A549 (cell line): ENCODE measurements at regions not wholly inside any gene's neighbourhood (a gene's known extent, or its start where the extent isn't known, plus 50 kb on each side); places are given as distances from the start of the nearest gene placed in this dataset.

Experiments
- ATAC-seq, 2 experiments: fragments of 200-7000 bp in 1 of 2; fragments of >200 bp in 1 of 2; cut with Nextera tagmentation in 1 of 2; cut with Tn5 transposase in 1 of 2; 3 replicates each; pipeline versions ENCODE4 v1.8.0 to v1.9.1; 2018 to 2020; ENCODE audit warnings: mild to moderate bottlenecking in 1 of 2, moderate library complexity in 1 of 2
- CTCF ChIA-PET: fragments of 300-600 bp; sonication (Branson Sonifier 250); formaldehyde crosslinking; extraction: SDS; loops from one replicate; lab custom pipeline; 2021; ENCODE audit warnings: antibody characterized with exemption, inconsistent platforms; lab: Yijun Ruan, JAX
- POLR2A ChIA-PET: fragments of 350-600 bp; formaldehyde crosslinking; extraction: SDS; loops from one replicate; lab custom pipeline; 2021; ENCODE audit warnings: antibody characterized with exemption, inconsistent platforms; lab: Yijun Ruan, JAX
- DNase-seq, 2 experiments: peaks; one replicate each; pipeline versions ENCODE4 v3.0.0 to v3.0.0-alpha.2; 2011 to 2016; ENCODE audit warnings: low read depth in 1 of 2, low spot score in 1 of 2
- FAIRE-seq: peaks from 2 replicates; lab custom pipeline; 2011; peaks lifted over from hg19 to GRCh38; lab: Jason Lieb, UNC
- H3K27ac ChIP-seq, 2 experiments: fragments of >200 bp; sonication (Bioruptor Twin); formaldehyde crosslinking; 3 replicates each; pipeline ENCODE4 v1.5.1; 2016 to 2017
- H3K4me1 ChIP-seq: fragments of >200 bp; sonication (Bioruptor Twin); formaldehyde crosslinking; 3 replicates; pipeline ENCODE4 v1.6.1; 2016
- H3K4me2 ChIP-seq: fragments of >200 bp; sonication (Bioruptor Twin); formaldehyde crosslinking; 3 replicates; pipeline ENCODE4 v1.6.1; 2016
- H3K4me3 ChIP-seq: fragments of >200 bp; sonication (Bioruptor Twin); formaldehyde crosslinking; 3 replicates; pipeline ENCODE4 v1.5.1; 2016
- H3K9me3 ChIP-seq: fragments of >200 bp; sonication (Bioruptor Twin); formaldehyde crosslinking; 3 replicates; pipeline ENCODE4 v1.6.1; 2016
- CEBPB ChIP-seq, 2 experiments: fragments of >200 bp in 1 of 2; sonication (Bioruptor Twin) in 1 of 2; formaldehyde crosslinking in 1 of 2; IDR thresholded peaks; 2 replicates each; pipeline ENCODE4 v1.6.1; 2012 to 2016
- CHD2 ChIP-seq: fragments of 150-350 bp; IDR thresholded peaks from 2 replicates; pipeline ENCODE4 v1.6.1; 2014; ENCODE audit warnings: low read length; ENCODE audit not compliant: partially characterized antibody
- CHD4 ChIP-seq: fragments of 200-600 bp; sonication (generic); IDR thresholded peaks from 2 replicates; pipeline ENCODE4 v1.6.1; 2016; ENCODE audit warnings: antibody characterized with exemption, mild to moderate bottlenecking, borderline replicate concordance
- CTCF ChIP-seq: fragments of >200 bp; sonication (Bioruptor Twin); formaldehyde crosslinking; IDR thresholded peaks from 3 replicates; pipeline ENCODE4 v1.5.1; 2016
- ELK1 ChIP-seq: fragments of 150-350 bp; IDR thresholded peaks from 2 replicates; pipeline ENCODE4 v1.6.1; 2014; ENCODE audit warnings: low read depth, mild to moderate bottlenecking, low read length
- ESRRA ChIP-seq: fragments of 150-350 bp; IDR thresholded peaks from 2 replicates; pipeline ENCODE4 v1.6.1; 2014; ENCODE audit warnings: mild to moderate bottlenecking, low read length, borderline replicate concordance
- GATA3 ChIP-seq: IDR thresholded peaks from 2 replicates; pipeline ENCODE4 v1.6.1; 2012; ENCODE audit warnings: borderline replicate concordance
- HEYL ChIP-seq: fragments of 250-450 bp; sonication (Bioruptor Pico); IDR thresholded peaks from 2 replicates; pipeline ENCODE4 v1.8.0; 2021; ENCODE audit warnings: mild to moderate bottlenecking, moderate library complexity
- HMGXB4 ChIP-seq: fragments of 250-450 bp; sonication (Bioruptor Pico); IDR thresholded peaks from 2 replicates; pipeline ENCODE4 v1.5.0; 2021; ENCODE audit warnings: mild to moderate bottlenecking, moderate library complexity, borderline replicate concordance
- HOXB5 ChIP-seq: fragments of 250-450 bp; sonication (Bioruptor Pico); IDR thresholded peaks from 2 replicates; pipeline ENCODE4 v1.5.0; 2020; ENCODE audit warnings: mild to moderate bottlenecking, moderate library complexity
- JUN ChIP-seq, 2 experiments: fragments of >200 bp; sonication (Bioruptor Twin); formaldehyde crosslinking; IDR thresholded peaks; 2 replicates in 1 of 2; 3 replicates in 1 of 2; pipeline ENCODE4 v1.6.1; 2016 to 2017
- MYC ChIP-seq: IDR thresholded peaks from 2 replicates; pipeline ENCODE4 v1.6.1; 2012; ENCODE audit warnings: mild to moderate bottlenecking, inconsistent platforms, low read length, improper control_type of control experiment, borderline replicate concordance
- NPAS2 ChIP-seq: fragments of 250-450 bp; sonication (Bioruptor Pico); IDR thresholded peaks from 2 replicates; pipeline ENCODE4 v1.8.0; 2022; ENCODE audit warnings: mild to moderate bottlenecking, moderate library complexity, borderline replicate concordance
- NR3C1 ChIP-seq: fragments of >200 bp; sonication (Bioruptor Twin); formaldehyde crosslinking; IDR thresholded peaks from 3 replicates; pipeline ENCODE4 v1.6.1; 2017
- PBX3 ChIP-seq: IDR thresholded peaks from 2 replicates; pipeline ENCODE4 v1.6.1; 2012
- PHF8 ChIP-seq: fragments of 200-600 bp; sonication (generic); IDR thresholded peaks from 2 replicates; pipeline ENCODE4 v1.6.1; 2016; ENCODE audit warnings: low read depth, mild to moderate bottlenecking, antibody characterized with exemption, moderate library complexity, borderline replicate concordance
- RARB ChIP-seq: fragments of 250-450 bp; sonication (Bioruptor Pico); IDR thresholded peaks from 2 replicates; pipeline ENCODE4 v1.8.0; 2021; ENCODE audit warnings: mild to moderate bottlenecking, moderate library complexity
- REST ChIP-seq: fragments of 200-600 bp; sonication (generic); IDR thresholded peaks from 2 replicates; pipeline ENCODE4 v1.6.1; 2016; ENCODE audit warnings: antibody characterized with exemption, mild to moderate bottlenecking, moderate library complexity
- SMC3 ChIP-seq: fragments of >200 bp; sonication (Bioruptor Twin); formaldehyde crosslinking; IDR thresholded peaks from 3 replicates; pipeline ENCODE4 v1.6.1; 2018; ENCODE audit warnings: inconsistent platforms
- TP53 ChIP-seq: fragments of 250-450 bp; sonication (Bioruptor Pico); IDR thresholded peaks from 2 replicates; pipeline ENCODE4 v1.5.0; 2021; ENCODE audit warnings: mild to moderate bottlenecking, moderate library complexity
- ZNF302 ChIP-seq: fragments of 250-450 bp; sonication (Bioruptor Pico); IDR thresholded peaks from 2 replicates; pipeline ENCODE4 v1.9.0; 2021; ENCODE audit warnings: inconsistent platforms, mild to moderate bottlenecking, moderate library complexity
- WGBS: methylation state at CpG from one replicate; pipeline ENCODE4 v1.1.6; 2017; ENCODE audit errors: missing lambda C conversion rate; 5-methylcytosine and 5-hydroxymethylcytosine counted together

- TF ChIP-seq REST, result no peak
- TF ChIP-seq JUN (IDR thresholded peaks at IDR 0.05), result no peak
- TF ChIP-seq HEYL (CRISPR knock-in tag), result no peak
- TF ChIP-seq, all 56 proteins: peak for 0
These were observed 667.4 kb upstream of the NRP1 start (continued) for GRCh38 chr10:34001831-34002230.

- ChIA-PET CTCF (no interaction called here), POLR2A (no interaction called here)
- Histone ChIP-seq H3K4me3 (no peak overlapping the region), H3K4me2 (no peak overlapping the region), H3K9me3 (no peaks in the 10 kb centered on the region), H3K4me1 (no peaks in the 10 kb centered on the region), H3K27ac (no peak overlapping the region)
- FAIRE-seq (no peak), ATAC-seq (no peak), DNase-seq (no peak)
- no peak for TF ChIP-seq PHF8
- TF ChIP-seq HMGXB4, result no peak
- TF ChIP-seq TP53 (CRISPR knock-in tag), result no peak
- TF ChIP-seq CHD4, result no peak
- no peak for TF ChIP-seq ELK1
- no peak for TF ChIP-seq SMC3
- TF ChIP-seq PBX3, result no peak
- TF ChIP-seq CEBPB (IDR thresholded peaks at IDR 0.05), result no peak
- TF ChIP-seq HOXB5 (CRISPR knock-in tag), result no peak
- no peak for TF ChIP-seq MYC
- TF ChIP-seq RARB (CRISPR knock-in tag), result no peak
- no peak for TF ChIP-seq GATA3
- TF ChIP-seq NPAS2 (CRISPR knock-in tag), result no peak
- TF ChIP-seq ZNF302 (CRISPR knock-in tag), result no peak
- no peak for TF ChIP-seq NR3C1
- TF ChIP-seq CTCF, result no peak
- no peak for TF ChIP-seq ESRRA
- no peak for TF ChIP-seq CHD2
- WGBS, result 64% methylated on average over 5 of the region's 5 CpGs
These were observed 666.7 kb upstream of the NRP1 start for GRCh38 chr10:34001087-34001580.
